ENCODE measurements at regions not wholly inside any gene's neighbourhood (a gene's known extent, or its start where the extent isn't known, plus 50 kb on each side); places are given as distances from the start of the nearest gene placed in this dataset.

GRCh38 chr2:129868151-129868550 lies 111.3 kb upstream of the RAB6C start:
- TF ChIP-seq CTCF (IDR thresholded peaks at IDR 0.05), result no peak
- TF ChIP-seq POLR2A (IDR thresholded peaks at IDR 0.05), result no peak

Measured in thyroid gland (tissue), 4 donors.